Suppressor macrophage (primary cell): ENCODE measurements at regions not wholly inside any gene's neighbourhood (a gene's known extent, or its start where the extent isn't known, plus 50 kb on each side); places are given as distances from the start of the nearest gene placed in this dataset.
"Not testable (repeated sequence)": the region's sequence is repeated elsewhere in the genome, so short reads cannot be mapped to it uniquely, and the experiment has no call there.

ENCODE experiments used
- DNase-seq, 4 experiments: peaks; one replicate each; pipeline ENCODE4 v3.0.0-alpha.2; 2020 to 2022

- no peak for DNase-seq
Observed at GRCh38 chr1:203926025-203926540, 64.7 kb downstream of the SNRPE start.

GRCh38 chr1:203929741-203930309 lies 68.4 kb downstream of the SNRPE start:
- no peak for DNase-seq

DNA sequence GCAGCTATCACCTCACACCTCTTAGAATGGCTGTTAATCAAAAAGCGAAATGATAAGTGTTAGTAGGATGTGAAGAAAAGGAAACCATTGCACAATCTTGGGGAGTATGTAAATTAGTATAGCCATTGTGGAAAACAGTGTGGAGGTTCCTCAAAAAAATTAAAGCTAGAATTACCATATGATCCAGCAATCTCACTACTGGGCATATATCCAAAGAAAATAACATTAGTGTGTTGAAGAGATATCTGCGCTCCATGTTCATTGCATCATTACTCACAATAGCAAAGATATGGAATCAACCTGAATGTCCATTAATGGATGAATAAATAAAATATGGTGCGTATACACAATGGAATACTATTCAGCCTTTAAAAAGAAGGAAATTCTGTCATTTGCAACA lies 68.9 kb downstream of the SNRPE start:
- DNase-seq, result peak in 3 of 4 experiments; percentile 5 to 59 (median 50)

DNA sequence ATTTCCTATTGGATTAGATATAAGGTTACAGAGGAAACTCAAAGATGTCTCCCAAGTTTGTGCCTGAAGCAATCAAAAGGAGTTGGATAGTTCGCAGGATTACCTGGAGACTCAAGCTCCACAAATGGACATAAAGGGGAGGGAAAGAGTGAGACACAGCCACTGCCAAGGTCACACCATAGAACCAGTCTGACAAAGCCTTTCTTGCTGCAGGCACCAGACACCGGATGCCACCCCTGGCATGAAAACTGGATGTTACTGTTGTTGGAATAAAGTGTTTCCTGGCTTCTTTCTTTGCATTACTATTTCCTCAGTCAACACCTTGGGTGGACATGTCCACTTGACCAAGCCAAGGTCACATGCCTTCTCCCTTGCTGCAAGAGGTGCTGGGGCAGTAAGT lies 70.6 kb downstream of the SNRPE start:
- DNase-seq, result no peak

DNA sequence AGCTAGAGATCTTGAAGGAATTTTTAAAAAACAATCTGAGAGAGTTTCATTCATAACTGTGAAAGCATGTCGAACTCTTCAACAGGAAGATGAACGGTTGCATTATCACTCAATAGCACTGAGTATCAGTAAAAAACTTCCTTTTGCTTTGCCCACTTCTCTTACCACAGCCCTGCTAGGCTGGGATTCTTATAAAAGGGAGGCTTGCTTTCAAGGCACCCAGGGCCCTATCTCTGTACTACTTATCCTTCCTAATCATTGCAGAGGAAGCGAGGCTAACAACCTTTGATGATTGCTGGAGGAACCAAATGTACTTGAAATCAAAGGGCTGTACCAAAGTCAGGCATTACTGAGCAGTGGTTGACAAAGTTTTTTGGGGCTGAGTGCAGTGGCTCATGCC lies 71.2 kb downstream of the SNRPE start:
- DNase-seq, result no peak

- DNase-seq, result no peak
Observed at GRCh38 chr1:203934027-203934426, 72.6 kb downstream of the SNRPE start.

GRCh38 chr1:203934651-203935050 lies 73.3 kb downstream of the SNRPE start:
- DNase-seq, result no peak

DNA sequence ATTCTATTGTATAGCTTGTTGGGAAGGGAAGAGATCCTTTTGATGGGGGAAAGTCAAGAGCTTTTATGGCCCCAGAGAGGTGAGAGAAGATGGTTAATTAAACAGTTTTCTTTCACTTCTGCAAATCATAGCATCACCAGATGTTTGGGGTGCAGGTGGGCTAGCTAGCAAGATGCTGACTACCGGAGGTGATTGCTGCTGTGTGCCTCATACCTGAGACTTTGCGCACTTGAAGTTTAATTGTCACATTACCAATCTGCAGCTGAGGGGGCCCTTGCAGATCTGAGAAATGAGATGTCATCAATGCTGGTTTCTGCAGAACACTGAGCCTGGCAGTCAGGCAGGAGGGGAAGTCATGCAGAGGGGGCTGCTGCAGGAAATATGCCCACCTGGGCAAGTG lies 73.9 kb downstream of the SNRPE start:
- no peak for DNase-seq

DNA sequence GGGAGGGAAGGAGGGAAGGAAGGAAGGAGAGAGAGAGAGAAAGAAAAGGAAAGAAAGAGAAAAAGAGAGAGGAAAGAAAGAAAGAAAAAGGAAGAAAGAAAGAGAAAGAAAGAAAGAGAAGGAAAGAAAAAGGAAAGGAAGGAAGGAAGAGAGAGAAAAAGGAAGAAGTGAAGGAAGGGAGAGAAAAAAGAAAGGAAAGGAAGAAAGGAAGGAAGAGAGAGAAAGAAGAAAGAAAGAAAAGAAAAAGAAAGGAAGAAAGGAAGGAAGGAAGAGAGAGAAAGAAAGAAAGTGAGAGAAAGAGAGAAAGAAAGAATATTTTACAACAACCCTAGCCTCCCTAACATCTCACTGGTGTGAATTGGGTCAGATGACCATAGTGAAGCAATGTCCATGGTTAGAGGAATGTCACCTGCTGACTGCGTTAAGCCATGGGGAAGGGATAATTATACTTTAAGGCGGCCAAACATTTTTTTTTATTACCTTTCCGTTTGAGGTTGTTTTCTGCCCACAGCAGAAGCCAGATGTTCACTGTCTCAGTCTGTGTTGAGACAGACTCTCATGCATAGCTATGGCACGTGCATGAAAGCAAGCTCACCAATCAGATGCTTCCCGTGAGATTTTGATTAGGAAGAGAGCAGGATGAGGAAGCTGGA lies 76.4 kb downstream of the SNRPE start:
- no peak for DNase-seq

DNA sequence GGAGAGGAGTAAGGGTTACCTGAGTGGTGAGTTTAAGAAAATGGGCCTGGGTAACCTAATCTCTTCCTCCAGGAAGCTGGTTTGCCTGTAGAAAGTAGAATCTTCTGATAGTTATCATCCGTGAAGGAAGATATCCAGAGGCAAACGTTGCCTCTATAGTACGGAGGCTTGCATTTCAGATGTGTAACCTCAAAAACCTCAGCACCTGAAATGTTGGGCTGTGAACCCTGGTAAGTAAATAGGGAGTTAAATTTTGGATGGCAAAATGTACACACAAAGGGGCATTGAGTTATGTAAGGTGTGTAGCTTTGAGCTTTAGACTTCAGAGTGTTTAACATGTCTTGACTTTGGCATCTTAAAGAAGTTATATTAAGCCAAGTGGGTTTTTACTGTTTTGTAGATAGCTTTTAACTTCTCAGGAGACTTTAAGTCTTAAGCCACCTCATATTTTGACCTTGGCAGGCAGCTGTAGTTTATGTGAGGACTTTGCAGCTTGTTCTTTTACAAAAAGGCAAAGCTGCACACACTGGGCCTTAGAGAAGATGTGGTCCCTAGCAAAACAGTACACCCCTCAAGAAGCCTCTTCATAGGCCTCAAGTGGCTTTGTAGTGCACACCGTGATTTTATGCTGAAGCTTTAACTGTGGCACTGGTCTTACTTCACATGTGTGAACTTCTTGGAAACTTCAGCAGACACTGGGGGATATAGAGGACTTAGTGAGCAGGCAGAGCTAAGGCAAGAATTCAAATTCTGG lies 83.4 kb downstream of the SNRPE start:
- DNase-seq, result no peak

- no peak for DNase-seq
Observed at GRCh38 chr1:203954293-203954692, 92.9 kb downstream of the SNRPE start.

DNA sequence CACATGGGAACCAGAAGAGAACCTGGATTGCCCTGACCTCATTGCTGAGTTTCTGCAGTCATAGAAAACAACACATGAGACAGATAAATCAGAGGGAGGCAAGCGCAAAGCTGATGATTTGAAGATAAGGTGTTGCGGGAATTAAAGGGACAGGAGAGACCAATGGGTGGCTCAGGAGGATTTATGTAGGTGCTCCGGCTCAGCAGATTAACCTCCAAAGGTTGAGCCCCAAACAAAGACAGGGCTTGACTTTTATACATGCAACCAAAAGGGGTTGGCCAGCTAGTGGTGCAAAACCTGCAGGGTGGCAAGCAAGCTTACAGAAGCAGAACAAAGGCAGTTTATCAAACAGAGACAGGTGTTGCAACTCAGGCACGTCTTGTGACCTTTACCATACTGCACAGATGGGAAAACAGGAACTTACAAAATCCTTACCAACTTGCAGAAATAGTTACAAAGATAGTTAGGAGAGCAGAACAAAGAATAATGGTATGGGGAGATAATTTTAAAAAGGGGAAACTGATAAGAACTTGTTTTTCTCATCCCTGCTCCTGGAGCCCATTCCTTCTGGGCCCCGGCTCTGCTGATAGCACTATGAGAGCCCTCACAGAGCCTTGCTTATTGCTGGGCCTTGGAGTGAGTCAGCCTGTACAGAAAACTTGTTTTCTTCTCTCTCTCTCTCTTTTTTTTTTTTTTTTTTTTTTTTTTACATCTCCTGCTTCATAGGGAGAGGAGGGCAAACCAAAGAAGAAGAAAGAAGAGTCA lies 93.6 kb downstream of the SNRPE start:
- peak; percentile 26 to 68 (median 60) for DNase-seq

- no peak for DNase-seq
Observed at GRCh38 chr1:203968761-203969160, 104.2 kb upstream of the SOX13 start.

DNA sequence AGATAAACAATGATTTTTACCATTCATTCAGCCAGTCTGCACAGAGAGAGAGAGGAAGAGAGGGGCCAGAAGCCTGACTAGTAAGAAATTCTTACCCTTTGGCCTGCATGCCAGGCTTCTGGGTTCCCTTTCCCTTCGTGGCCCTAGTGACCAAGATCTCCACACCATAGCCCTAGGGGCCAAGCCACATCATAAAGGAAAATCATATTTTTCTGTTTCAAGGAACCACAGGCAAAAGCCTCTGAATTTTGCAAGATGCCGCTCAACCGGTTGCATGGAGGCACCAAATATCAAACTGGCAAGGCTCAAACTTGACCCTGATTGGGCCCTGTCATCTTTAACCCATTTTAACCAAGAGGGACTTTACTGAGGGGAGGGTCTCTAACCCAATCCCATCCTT lies 103.1 kb upstream of the SOX13 start:
- no peak for DNase-seq

DNA sequence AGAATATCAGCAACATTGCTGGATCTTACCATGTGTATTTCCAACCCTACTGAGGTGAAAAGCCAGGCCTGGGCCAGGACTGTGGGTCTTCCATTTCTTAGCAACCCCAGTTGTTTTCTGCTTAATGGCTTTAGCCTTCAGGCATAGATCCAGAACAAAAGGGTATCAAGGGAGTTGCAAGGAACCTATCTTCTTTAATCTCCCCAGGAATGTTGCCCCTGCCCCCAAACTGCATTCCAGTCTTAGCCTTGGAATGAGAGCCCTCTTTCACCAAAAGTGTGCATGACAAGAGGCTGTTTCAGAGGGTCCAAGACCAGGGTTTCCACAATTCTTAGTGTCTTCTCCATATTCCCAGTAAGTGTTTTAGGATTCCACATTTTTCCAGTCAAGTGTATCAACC lies 87.9 kb upstream of the SOX13 start:
- DNase-seq, result no peak

DNA sequence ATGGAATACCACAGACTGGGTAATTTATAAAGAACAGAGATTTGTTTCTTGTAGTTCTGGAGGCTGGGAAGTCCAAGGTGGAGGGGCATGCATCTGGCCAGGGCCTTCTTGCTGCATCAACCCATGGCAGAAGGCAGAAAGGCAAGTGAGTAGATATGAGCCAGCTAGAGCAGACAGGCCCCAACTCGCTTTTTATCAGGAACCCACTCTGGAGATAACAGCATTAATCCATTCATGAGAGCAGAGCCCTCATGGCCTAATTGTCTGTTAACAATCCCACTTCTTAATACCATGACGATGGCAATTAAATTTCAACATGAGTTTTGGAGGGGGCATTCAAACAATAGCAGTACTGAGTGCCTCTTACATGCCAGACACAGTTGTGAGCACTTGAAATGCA lies 87.2 kb upstream of the SOX13 start:
- DNase-seq, result no peak

- no peak for DNase-seq
Observed at GRCh38 chr1:203986887-203987461, 85.9 kb upstream of the SOX13 start.

- no peak for DNase-seq
Observed at GRCh38 chr1:203990118-203990517, 82.8 kb upstream of the SOX13 start.

GRCh38 chr1:203992440-203992839 lies 80.5 kb upstream of the SOX13 start:
- no peak for DNase-seq

GRCh38 chr1:203993256-203993655 lies 79.7 kb upstream of the SOX13 start:
- DNase-seq, result no peak

DNA sequence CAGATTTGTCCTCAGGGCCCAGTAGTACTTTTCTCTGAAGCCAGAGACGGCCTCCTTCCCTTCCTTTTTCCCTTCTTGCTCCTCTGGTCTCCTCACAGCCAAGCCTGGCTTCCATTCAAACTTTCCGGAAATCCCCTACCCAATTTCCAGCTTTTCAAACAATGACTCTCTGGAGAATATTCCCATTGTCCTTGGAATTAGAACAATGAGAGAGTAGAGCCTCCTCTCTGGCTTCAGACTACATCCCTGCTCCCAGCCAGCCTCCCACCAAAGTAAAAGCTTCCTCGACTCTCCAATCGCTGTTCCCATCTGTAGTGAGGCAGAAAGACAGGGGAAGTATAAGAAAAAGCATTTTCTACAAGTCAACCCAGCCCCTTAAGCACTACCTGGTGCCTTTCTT lies 77.7 kb upstream of the SOX13 start:
- no peak for DNase-seq

DNA sequence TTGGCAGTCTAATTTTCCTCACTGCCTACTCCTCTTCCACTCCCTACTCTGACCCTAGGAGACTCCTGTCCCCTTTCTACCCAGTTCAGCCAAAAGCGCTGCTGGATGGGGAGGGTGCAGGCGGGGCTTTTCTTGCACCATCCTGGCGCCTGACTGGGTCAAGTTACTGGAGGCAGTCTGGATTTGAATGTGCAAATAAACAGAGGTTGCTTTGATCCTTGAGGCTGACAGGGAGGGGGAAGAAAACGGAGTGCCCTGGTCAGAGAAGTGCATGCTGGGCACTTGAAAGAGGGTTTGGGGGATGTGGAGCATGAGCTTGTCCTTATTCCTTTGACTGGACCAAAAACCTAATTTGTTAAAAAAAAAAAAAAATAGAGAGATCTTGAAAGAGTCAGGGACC lies 76.8 kb upstream of the SOX13 start:
- DNase-seq, result no peak

DNA sequence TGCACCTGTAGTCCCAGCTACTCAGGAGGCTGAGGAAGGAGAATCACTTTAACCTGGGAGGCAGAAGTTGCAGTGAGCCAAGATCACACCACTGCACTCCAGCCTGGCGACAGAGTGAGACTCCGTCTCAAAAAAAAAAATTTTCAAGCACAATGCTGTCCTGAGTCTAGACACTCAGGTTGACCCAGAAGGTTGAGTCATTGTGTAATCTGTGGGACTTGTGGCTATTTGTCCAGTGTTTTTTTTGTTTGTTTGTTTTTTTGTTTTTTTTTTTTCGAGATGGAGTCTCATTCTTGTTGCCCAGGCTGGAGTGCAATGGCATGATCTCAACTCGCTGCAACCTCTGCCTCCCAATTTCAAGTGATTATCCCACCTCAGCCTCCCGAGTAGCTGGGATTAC lies 74.3 kb upstream of the SOX13 start:
- DNase-seq, result not testable (repeated sequence)
